ENCODE measurements at regions not wholly inside any gene's neighbourhood (a gene's known extent, or its start where the extent isn't known, plus 50 kb on each side); places are given as distances from the start of the nearest gene placed in this dataset.
A peak's percentile ranks its signal among the peaks of the same experiment; 100 is the strongest.
"Not testable (repeated sequence)": the region's sequence is repeated elsewhere in the genome, so short reads cannot be mapped to it uniquely, and the experiment has no call there.

- no peak for DNase-seq (ENCODE audit: low spot score)
- FAIRE-seq = no peak
Measured at GRCh38 chr20:55693641-55694040, 311.7 kb downstream of the CBLN4 start.

- FAIRE-seq = no peak
- no peak for DNase-seq (ENCODE audit: low spot score)
Measured at GRCh38 chr20:55685841-55686240, 319.5 kb downstream of the CBLN4 start.

GRCh38 chr20:55685425-55685824, 319.9 kb downstream of the CBLN4 start:
- FAIRE-seq (no peak), DNase-seq (ENCODE audit: low spot score) (no peak)

GRCh38 chr20:55684578-55684977, 320.7 kb downstream of the CBLN4 start:
- no peak for FAIRE-seq

GRCh38 chr20:55678970-55679667, 326.2 kb downstream of the CBLN4 start:
- FAIRE-seq (no peak), DNase-seq (ENCODE audit: low spot score) (no peak)

More at GRCh38 chr20:55684578-55684977, 320.7 kb downstream of the CBLN4 start:
- DNase-seq (ENCODE audit: low spot score) = no peak

- FAIRE-seq (peak; percentile 50), DNase-seq (ENCODE audit: low spot score) (no peak)
Measured at GRCh38 chr20:55678126-55678525, 327.2 kb downstream of the CBLN4 start.

- FAIRE-seq (no peak), DNase-seq (ENCODE audit: low spot score) (no peak)
Measured at GRCh38 chr20:55677011-55677410, 328.3 kb downstream of the CBLN4 start.

- FAIRE-seq = no peak
- no peak for DNase-seq (ENCODE audit: low spot score)
Measured at GRCh38 chr20:55676097-55676496, 329.2 kb downstream of the CBLN4 start.

- FAIRE-seq = no peak
- DNase-seq (ENCODE audit: low spot score) = no peak
Measured at GRCh38 chr20:55668631-55669030, 336.7 kb downstream of the CBLN4 start.

GRCh38 chr20:55667955-55668354, 337.4 kb downstream of the CBLN4 start:
- DNase-seq (ENCODE audit: low spot score) = no peak
- no peak for FAIRE-seq

GRCh38 chr20:55667024-55667423, 338.3 kb downstream of the CBLN4 start:
- no peak for FAIRE-seq
- no peak for DNase-seq (ENCODE audit: low spot score)

- FAIRE-seq = no peak
- no peak for DNase-seq (ENCODE audit: low spot score)
Measured at GRCh38 chr20:55656231-55656775, 349.0 kb downstream of the CBLN4 start.

- DNase-seq (ENCODE audit: low spot score) (no peak), FAIRE-seq (no peak)
Measured at GRCh38 chr20:55650657-55651360, 354.5 kb downstream of the CBLN4 start.

- no peak for FAIRE-seq
- peak; percentile 46 for DNase-seq (ENCODE audit: low spot score)
Measured at GRCh38 chr20:55649254-55649653, 356.1 kb downstream of the CBLN4 start.

GRCh38 chr20:55646851-55647250, 358.5 kb downstream of the CBLN4 start:
- FAIRE-seq = no peak

GRCh38 chr20:55641497-55641896, 363.8 kb downstream of the CBLN4 start:
- no peak for FAIRE-seq

More at GRCh38 chr20:55646851-55647250, 358.5 kb downstream of the CBLN4 start:
- no peak for DNase-seq (ENCODE audit: low spot score)

GRCh38 chr20:55635870-55636269, 369.4 kb downstream of the CBLN4 start:
- FAIRE-seq (no peak), DNase-seq (ENCODE audit: low spot score) (no peak)

More at GRCh38 chr20:55641497-55641896, 363.8 kb downstream of the CBLN4 start:
- DNase-seq (ENCODE audit: low spot score) = no peak

GRCh38 chr20:55632592-55632991, 372.7 kb downstream of the CBLN4 start:
- FAIRE-seq (no peak), DNase-seq (ENCODE audit: low spot score) (no peak)

GRCh38 chr20:55629143-55629542, 376.2 kb downstream of the CBLN4 start:
- not testable (repeated sequence) for DNase-seq (ENCODE audit: low spot score); FAIRE-seq

GRCh38 chr20:55626716-55627115, 378.6 kb downstream of the CBLN4 start:
- DNase-seq (ENCODE audit: low spot score) = no peak
- FAIRE-seq = no peak

GRCh38 chr20:55616367-55616766, 389.0 kb downstream of the CBLN4 start:
- FAIRE-seq (no peak), DNase-seq (ENCODE audit: low spot score) (no peak)

GRCh38 chr20:55615818-55616217, 389.5 kb downstream of the CBLN4 start:
- FAIRE-seq (no peak), DNase-seq (ENCODE audit: low spot score) (no peak)
